Kidney epithelial cell (primary cell): ENCODE measurements at regions not wholly inside any gene's neighbourhood (a gene's known extent, or its start where the extent isn't known, plus 50 kb on each side); places are given as distances from the start of the nearest gene placed in this dataset.

Experiments
- DNase-seq: peaks from one replicate; pipeline ENCODE4 v3.0.0-alpha.2; 2010; ENCODE audit warnings: low read depth
- H3K27me3 ChIP-seq: 2 replicates; pipeline ENCODE4 v1.6.0; 2011; ENCODE audit warnings: low read length; ENCODE audit not compliant: control insufficient read depth, insufficient read depth
- H3K36me3 ChIP-seq: 2 replicates; pipeline ENCODE4 v1.5.1; 2011; ENCODE audit warnings: low read length; ENCODE audit not compliant: control insufficient read depth, insufficient read depth
- H3K4me3 ChIP-seq: 2 replicates; pipeline ENCODE4 v1.5.1; 2011; ENCODE audit warnings: low read depth, mild to moderate bottlenecking, control low read depth, low read length
- TF ChIP-seq, protein P1 (sequence below): IDR thresholded peaks from 2 replicates; pipeline ENCODE4 v1.5.1; 2011; ENCODE audit warnings: mild to moderate bottlenecking, moderate library complexity, low read length, control low read depth, inconsistent platforms; ENCODE audit not compliant: insufficient read depth, poor library complexity, severe bottlenecking

- Histone ChIP-seq H3K4me3 (no peak overlapping the region), H3K36me3 (no peaks in the 10 kb centered on the region), H3K27me3 (no peaks in the 10 kb centered on the region)
- DNase-seq, result no peak
- TF ChIP-seq, protein P1, sequence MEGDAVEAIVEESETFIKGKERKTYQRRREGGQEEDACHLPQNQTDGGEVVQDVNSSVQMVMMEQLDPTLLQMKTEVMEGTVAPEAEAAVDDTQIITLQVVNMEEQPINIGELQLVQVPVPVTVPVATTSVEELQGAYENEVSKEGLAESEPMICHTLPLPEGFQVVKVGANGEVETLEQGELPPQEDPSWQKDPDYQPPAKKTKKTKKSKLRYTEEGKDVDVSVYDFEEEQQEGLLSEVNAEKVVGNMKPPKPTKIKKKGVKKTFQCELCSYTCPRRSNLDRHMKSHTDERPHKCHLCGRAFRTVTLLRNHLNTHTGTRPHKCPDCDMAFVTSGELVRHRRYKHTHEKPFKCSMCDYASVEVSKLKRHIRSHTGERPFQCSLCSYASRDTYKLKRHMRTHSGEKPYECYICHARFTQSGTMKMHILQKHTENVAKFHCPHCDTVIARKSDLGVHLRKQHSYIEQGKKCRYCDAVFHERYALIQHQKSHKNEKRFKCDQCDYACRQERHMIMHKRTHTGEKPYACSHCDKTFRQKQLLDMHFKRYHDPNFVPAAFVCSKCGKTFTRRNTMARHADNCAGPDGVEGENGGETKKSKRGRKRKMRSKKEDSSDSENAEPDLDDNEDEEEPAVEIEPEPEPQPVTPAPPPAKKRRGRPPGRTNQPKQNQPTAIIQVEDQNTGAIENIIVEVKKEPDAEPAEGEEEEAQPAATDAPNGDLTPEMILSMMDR, result no peak
Measured at GRCh38 chr22:48734961-48735360, 1092.7 kb downstream of the BRD1 start.

GRCh38 chr22:48734359-48734758 is 1093.3 kb downstream of the BRD1 start:
- H3K36me3 ChIP-seq, result no peaks in the 10 kb centered on the region
- no peaks in the 10 kb centered on the region for H3K27me3 ChIP-seq
- DNase-seq, result no peak
- TF ChIP-seq, protein P1, result no peak
- H3K4me3 ChIP-seq, result no peak overlapping the region

- no peak overlapping the region for H3K4me3 ChIP-seq
- no peaks in the 10 kb centered on the region for H3K36me3 ChIP-seq
- H3K27me3 ChIP-seq, result no peaks in the 10 kb centered on the region
- TF ChIP-seq, protein P1, result no peak
- no peak for DNase-seq
Measured at GRCh38 chr22:48729499-48730171, 1098.0 kb downstream of the BRD1 start.

DNA sequence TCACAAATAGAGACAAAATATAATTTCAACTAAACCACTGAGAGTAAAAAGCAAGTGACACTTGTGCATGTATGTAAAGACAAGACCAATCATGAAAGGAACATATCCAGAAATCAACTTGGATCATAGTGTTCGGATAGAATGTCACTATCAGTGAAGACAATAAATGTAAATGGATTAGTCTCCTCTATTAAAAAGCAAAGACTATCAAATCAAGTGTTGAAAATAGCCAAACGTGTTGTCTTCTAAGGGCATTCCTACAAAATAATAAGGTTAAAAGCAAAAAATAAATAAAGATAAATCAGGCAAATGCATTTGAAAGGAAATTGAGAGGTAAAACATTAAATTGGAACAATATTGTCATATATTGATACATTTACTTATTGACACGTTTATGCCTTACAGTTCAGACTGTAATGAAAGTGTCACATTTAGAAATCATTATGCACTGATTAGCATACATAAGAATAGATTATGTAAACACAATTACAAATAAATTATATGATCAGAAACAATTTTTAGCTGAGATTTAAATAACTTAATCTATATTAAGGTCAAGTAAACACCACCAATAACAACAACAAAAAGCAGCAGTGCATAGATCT is 1100.1 kb downstream of the BRD1 start:
- TF ChIP-seq, protein P1, result no peak
- Histone ChIP-seq H3K36me3 (no peaks in the 10 kb centered on the region), H3K27me3 (no peaks in the 10 kb centered on the region), H3K4me3 (no peak overlapping the region)
- DNase-seq, result no peak

- TF ChIP-seq, protein P1, result no peak
- H3K27me3 ChIP-seq, result no peaks in the 10 kb centered on the region
Measured at GRCh38 chr22:48724899-48725298, 1102.8 kb downstream of the BRD1 start.

GRCh38 chr22:48722661-48723060 is 1105.0 kb downstream of the BRD1 start:
- TF ChIP-seq, protein P1, result no peak
- no peak overlapping the region for H3K4me3 ChIP-seq
- H3K27me3 ChIP-seq, result no peaks in the 10 kb centered on the region
- no peak for DNase-seq
- H3K36me3 ChIP-seq, result no peaks in the 10 kb centered on the region

More at GRCh38 chr22:48724899-48725298, 1102.8 kb downstream of the BRD1 start:
- Histone ChIP-seq H3K36me3 (no peaks in the 10 kb centered on the region), H3K4me3 (no peak overlapping the region)
- DNase-seq, result no peak
